ENCODE measurements at regions not wholly inside any gene's neighbourhood (a gene's known extent, or its start where the extent isn't known, plus 50 kb on each side); places are given as distances from the start of the nearest gene placed in this dataset.
"Not testable (repeated sequence)": the region's sequence is repeated elsewhere in the genome, so short reads cannot be mapped to it uniquely, and the experiment has no call there.

GRCh38 chr1:208465786-208466590, 221.8 kb upstream of the PLXNA2 start:
- ATAC-seq (no peak), DNase-seq (no peak)

- no peak for ATAC-seq
- DNase-seq, result no peak
Observed at GRCh38 chr1:208467151-208467780, 223.1 kb upstream of the PLXNA2 start.

- DNase-seq, result no peak
Observed at GRCh38 chr1:208475449-208475848, 231.3 kb upstream of the PLXNA2 start.

GRCh38 chr1:208475951-208476845, 232.0 kb upstream of the PLXNA2 start:
- no peak for ATAC-seq
- no peak for DNase-seq

More at GRCh38 chr1:208475449-208475848, 231.3 kb upstream of the PLXNA2 start:
- no peak for ATAC-seq

- ATAC-seq, result no peak
- DNase-seq, result no peak
Observed at GRCh38 chr1:208476846-208477170, 232.6 kb upstream of the PLXNA2 start.

GRCh38 chr1:208479435-208479834, 235.3 kb upstream of the PLXNA2 start:
- DNase-seq, result no peak
- no peak for ATAC-seq

GRCh38 chr1:208485512-208485911, 241.3 kb upstream of the PLXNA2 start:
- ATAC-seq (no peak), DNase-seq (no peak)

GRCh38 chr1:208486677-208487076, 242.5 kb upstream of the PLXNA2 start:
- ATAC-seq (no peak), DNase-seq (no peak)

GRCh38 chr1:208488432-208488831, 244.2 kb upstream of the PLXNA2 start:
- ATAC-seq, DNase-seq: not testable (repeated sequence)

- DNase-seq (no peak), ATAC-seq (no peak)
Observed at GRCh38 chr1:208496467-208497371, 252.5 kb upstream of the PLXNA2 start.

- DNase-seq (no peak), ATAC-seq (no peak)
Observed at GRCh38 chr1:208497866-208498541, 253.8 kb upstream of the PLXNA2 start.

- DNase-seq (no peak), ATAC-seq (no peak)
Observed at GRCh38 chr1:208499026-208499425, 254.8 kb upstream of the PLXNA2 start.

- DNase-seq (no peak), ATAC-seq (no peak)
Observed at GRCh38 chr1:208499601-208500000, 255.4 kb upstream of the PLXNA2 start.

- no peak for ATAC-seq
- DNase-seq, result no peak
Observed at GRCh38 chr1:208500375-208500774, 256.2 kb upstream of the PLXNA2 start.

- ATAC-seq, result no peak
- DNase-seq, result no peak
Observed at GRCh38 chr1:208501542-208501941, 257.4 kb upstream of the PLXNA2 start.

- ATAC-seq (no peak), DNase-seq (no peak)
Observed at GRCh38 chr1:208503787-208504186, 259.6 kb upstream of the PLXNA2 start.

GRCh38 chr1:208506812-208507211, 262.6 kb upstream of the PLXNA2 start:
- no peak for ATAC-seq
- DNase-seq, result no peak

GRCh38 chr1:208509072-208509471, 264.9 kb upstream of the PLXNA2 start:
- DNase-seq, result no peak
- no peak for ATAC-seq

GRCh38 chr1:208510192-208510952, 266.2 kb upstream of the PLXNA2 start:
- ATAC-seq (no peak), DNase-seq (no peak)

- no peak for ATAC-seq
- DNase-seq, result no peak
Observed at GRCh38 chr1:208511242-208511860, 267.2 kb upstream of the PLXNA2 start.
